Right kidney (tissue), 1 donor: ENCODE measurements at regions not wholly inside any gene's neighbourhood (a gene's known extent, or its start where the extent isn't known, plus 50 kb on each side); places are given as distances from the start of the nearest gene placed in this dataset.
"Not testable (repeated sequence)": the region's sequence is repeated elsewhere in the genome, so short reads cannot be mapped to it uniquely, and the experiment has no call there.

Experiments
- DNase-seq: peaks from one replicate; pipeline ENCODE4 v3.0.0-alpha.2; 2016

- no peak for DNase-seq
These were observed 90.7 kb downstream of the GPR88 start for GRCh38 chr1:100628631-100629081.

DNA sequence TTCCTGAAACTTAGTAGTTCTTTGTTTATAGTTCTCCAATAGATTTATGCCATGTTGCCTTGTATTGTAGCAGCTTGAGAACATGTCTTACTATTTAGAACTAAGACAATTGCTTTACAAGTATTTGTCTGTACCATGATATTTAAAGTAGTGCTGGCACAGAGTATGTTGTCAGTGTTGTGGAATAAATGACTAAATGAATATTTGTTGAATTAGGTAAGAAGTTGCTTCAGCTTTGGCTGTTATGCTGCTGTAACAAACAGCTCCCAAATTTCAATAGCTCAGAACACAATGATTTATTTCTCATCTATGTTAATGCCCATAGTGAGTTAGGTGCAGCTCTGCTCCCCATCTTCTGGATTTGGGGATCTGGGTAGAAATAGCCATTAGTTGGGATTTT, 90.2 kb upstream of the VCAM1 start:
- no peak for DNase-seq

- DNase-seq: no peak
These were observed 88.5 kb upstream of the VCAM1 start for GRCh38 chr1:100631015-100631551.

DNA sequence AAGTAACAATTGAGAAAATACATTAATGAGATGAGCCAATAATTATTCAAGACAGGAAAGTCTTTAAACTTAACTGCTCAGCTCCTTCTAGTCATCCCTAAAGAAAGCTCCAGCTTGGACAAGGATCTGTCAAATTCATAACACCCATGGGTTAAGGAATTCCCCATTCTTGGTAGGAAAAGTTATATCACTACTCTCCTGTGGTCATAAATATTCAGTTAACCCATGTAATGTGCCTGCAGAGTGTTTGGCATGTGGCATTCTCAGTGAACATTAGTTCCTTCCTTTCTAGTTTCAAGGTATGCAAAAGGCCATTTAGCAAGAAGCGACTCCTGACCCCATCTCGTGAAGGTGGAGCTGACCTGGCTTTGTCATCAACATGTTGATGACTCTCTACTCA, 76.7 kb upstream of the VCAM1 start:
- DNase-seq: no peak

- peak; percentile 41 for DNase-seq
These were observed 75.9 kb upstream of the VCAM1 start for GRCh38 chr1:100643471-100644196.

GRCh38 chr1:100646001-100646400, 73.5 kb upstream of the VCAM1 start:
- no peak for DNase-seq

DNA sequence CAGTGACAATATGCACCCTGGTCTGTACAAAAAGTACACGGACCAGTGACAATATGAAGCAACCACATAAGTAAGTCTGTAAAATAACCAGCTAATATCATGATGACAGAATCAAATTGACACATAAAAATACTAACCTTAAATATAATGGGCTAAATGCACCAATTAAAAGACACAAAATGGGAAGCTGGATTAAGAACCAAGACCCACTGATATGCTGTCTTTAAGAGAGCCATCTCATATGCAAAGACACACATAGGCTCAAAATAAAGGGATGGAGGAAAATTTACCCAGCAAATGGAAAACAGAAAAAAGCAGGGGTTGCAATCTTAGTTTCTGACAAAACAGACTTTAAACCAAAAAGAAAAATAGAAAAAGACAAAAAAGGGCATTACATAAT, 70.4 kb upstream of the VCAM1 start:
- no peak for DNase-seq

DNA sequence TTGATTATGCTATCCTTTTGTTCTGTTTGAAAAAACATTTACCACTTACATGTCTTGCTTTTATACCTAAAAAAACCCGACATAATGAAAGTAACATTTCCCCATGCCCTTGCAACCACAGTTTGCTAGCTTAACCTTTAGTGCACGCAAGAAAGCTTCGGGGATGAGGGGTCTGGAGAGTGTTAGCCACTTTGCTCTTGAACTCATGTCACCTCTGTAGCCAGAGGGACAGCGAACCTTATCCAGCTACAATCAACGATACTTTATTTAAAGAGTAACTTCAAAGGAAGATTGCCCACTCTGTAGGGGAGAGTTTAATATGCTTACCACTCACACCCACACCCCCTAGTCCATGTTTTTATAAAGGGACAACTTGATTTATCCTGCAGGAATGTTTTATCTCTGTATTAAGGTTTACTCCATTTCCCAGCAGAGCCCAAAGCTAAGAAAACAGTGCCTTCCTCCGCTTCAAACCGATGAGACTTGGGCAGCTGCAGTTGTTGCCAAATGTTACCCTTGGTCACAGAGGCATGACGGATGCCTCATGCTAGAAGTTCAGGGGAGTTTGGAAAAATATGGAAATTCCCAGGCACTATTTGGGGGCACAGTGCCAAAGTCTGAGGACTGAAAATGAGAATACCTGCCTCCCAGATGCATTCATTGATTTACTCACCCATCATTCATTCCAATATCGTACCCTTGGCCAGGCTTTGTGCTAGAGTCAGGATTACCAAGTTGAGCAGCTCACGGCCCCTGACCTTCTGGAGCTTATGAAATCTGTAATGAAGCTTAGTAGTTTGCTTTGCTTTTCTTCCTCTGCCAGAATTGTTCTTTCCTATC, 61.4 kb upstream of the VCAM1 start:
- DNase-seq: no peak

DNA sequence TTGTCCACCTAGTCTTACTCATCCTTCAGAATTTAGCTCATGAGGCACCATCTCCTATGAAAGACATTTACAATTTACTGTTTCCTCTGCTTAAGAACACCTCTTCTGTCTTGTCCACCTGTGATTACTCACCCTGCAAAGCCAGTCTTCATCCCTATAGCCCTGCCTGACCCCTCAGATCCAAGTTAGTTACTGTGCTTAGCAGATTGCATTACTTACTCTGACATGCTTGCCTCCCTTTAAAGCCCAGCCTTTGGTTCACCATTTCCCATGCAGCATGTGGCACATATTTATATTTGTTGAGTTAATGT, 60.9 kb upstream of the VCAM1 start:
- no peak for DNase-seq

- DNase-seq: no peak
These were observed 58.4 kb upstream of the VCAM1 start for GRCh38 chr1:100661176-100661575.

DNA sequence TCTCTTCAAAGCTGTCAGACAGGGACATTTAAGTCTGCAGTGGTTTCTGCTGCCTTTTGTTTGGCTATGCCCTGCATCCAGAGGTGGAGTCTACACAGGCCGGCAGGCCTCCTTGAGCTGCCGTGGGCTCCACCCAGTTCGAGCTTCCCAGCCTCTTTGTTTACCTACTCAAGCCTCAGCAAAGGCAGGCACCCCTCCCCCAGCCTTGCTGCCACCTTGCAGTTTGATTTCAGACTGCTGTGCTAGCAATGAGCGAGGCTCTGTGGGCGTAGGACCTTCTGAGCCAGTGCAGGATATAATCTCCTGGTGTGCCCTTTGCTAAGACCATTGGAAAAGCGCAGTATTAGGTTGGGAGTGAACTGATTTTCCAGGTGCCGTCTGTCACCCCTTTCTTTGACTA, 51.0 kb upstream of the VCAM1 start:
- DNase-seq: not testable (repeated sequence)
